ENCODE measurements at regions not wholly inside any gene's neighbourhood (a gene's known extent, or its start where the extent isn't known, plus 50 kb on each side); places are given as distances from the start of the nearest gene placed in this dataset.
"Not testable (repeated sequence)": the region's sequence is repeated elsewhere in the genome, so short reads cannot be mapped to it uniquely, and the experiment has no call there.

- H3K4me3 ChIP-seq; H3K36me3 ChIP-seq; H3K4me1 ChIP-seq; H3K27ac ChIP-seq (replicated peaks in 1 of 4); H3K9me3 ChIP-seq; H3K27me3 ChIP-seq; intact Hi-C loops (cut with DNase I); DNase-seq (ENCODE audit: extremely low spot score): not testable (repeated sequence)
- WGBS = 100% methylated on average over 1 of the region's 4 CpGs
Measured at GRCh38 chr16:34001961-34002360, 542.5 kb downstream of the TP53TG3F start.

DNA sequence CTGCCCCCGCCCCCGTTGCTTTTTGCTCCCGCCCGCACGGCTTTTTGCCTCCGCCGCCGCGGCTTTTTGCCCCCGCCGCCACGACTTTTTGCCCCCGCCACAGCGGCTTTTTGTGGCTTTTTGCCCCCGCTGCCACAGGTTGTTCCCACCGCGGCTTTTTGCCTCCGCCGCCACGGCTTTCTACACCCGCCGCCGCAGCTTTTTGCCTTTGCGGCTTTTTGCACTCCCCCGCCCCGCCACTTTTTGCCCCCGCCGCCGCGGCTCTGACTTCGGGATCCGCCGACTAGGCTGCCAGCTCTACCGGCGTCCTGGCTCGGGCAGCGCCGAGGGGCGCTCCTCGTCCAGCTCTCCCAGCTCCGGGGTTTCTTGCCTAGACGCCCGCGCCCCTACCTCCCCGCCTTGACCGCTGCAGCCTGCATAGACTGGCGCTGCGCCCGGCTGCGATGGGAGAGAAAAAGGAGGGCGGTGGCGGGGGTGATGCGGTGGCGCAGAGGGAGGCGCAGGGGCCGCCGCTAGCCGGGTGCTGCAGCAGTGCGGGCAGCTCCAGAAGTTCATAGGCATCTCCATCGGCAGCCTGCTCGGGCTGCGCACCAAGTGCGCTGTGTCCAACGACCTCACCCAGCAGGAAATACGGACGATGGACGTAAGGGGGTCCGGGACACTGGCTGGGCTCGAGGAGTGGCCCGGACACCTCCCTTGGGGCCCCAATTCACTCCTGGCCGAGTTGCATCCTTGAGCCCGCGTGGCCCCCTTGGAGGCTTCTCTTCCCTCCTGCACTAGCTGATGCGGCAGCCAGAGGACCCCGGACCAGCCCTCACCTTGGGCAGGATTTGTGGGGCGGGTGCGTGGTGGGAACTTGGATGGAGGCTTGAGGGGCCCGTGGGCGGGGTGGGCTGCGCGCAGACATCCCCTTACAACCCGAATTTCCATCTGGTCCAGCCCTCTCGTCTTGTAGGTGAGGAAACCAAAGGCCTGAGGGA lies 555.7 kb downstream of the TP53TG3F start:
- H3K27me3 ChIP-seq = peaks cover 0 to 19% (median 0%) of the 10 kb centered on the region in 4 donors
- H3K4me1 ChIP-seq; intact Hi-C loops (cut with DNase I); H3K36me3 ChIP-seq; H3K9me3 ChIP-seq; H3K4me3 ChIP-seq; H3K27ac ChIP-seq (replicated peaks in 1 of 4); DNase-seq (ENCODE audit: extremely low spot score): not testable (repeated sequence)
- WGBS = 58% methylated on average over 50 of the region's 83 CpGs

GRCh38 chr16:34018277-34018676 lies 558.9 kb downstream of the TP53TG3F start:
- intact Hi-C loops (cut with DNase I); DNase-seq (ENCODE audit: extremely low spot score); H3K27ac ChIP-seq (replicated peaks in 1 of 4); H3K4me3 ChIP-seq; H3K36me3 ChIP-seq; H3K9me3 ChIP-seq; H3K4me1 ChIP-seq: not testable (repeated sequence)
- H3K27me3 ChIP-seq = peaks cover 0 to 19% (median 0%) of the 10 kb centered on the region in 4 donors

DNA sequence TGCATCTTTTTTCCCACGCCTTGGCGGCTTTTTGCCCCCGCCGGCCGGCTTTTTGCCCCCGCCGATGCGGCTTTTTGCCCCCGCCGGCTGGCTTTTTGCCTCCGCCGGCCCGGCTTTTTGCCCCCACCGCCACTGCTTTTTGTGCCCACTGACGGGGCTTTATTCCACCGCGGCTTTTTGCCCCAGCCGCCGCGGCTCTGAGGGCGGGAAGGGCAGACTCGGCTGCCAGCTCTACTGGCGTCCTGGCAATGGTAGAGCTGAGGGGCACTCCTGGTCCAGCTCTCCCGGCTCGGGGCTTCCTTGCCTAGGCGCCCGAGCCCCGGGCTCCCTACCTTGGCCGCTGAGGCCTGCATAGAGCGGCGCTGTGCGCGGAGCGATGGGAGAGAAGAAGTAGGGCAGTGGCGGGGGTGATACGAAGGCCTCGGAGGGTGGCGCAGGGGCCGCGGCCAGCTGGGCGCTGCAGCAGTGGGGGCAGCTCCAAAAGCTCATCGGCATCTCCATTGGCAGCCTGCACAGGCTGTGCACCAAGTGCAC lies 591.4 kb downstream of the TP53TG3F start:
- TF ChIP-seq POLR2AphosphoS5 (IDR thresholded peaks at IDR 0.05) = no peak
- no peak for TF ChIP-seq POLR2A (IDR thresholded peaks at IDR 0.05; ENCODE audit: low read depth)
- TF ChIP-seq EP300 (IDR thresholded peaks at IDR 0.05) = no peak
- no peak for TF ChIP-seq CTCF (IDR thresholded peaks at IDR 0.05)
- no peaks in the 10 kb centered on the region for H3K4me1 ChIP-seq
- no peaks in the 10 kb centered on the region for H3K36me3 ChIP-seq
- H3K27ac ChIP-seq (replicated peaks in 1 of 4) = no peak overlapping the region
- H3K4me3 ChIP-seq = no peak overlapping the region
- intact Hi-C loops (cut with DNase I) = no loop called here
- H3K27me3 ChIP-seq = peaks cover 0 to 25% (median 0%) of the 10 kb centered on the region in 4 donors
- H3K9me3 ChIP-seq = peaks cover 0 to 27% (median 14%) of the 10 kb centered on the region in 4 donors
- no peak for DNase-seq (ENCODE audit: extremely low spot score)
- WGBS = 62% methylated on average over 39 of the region's 42 CpGs

GRCh38 chr16:34054137-34054536 lies 594.7 kb downstream of the TP53TG3F start:
- intact Hi-C loops (cut with DNase I) = no loop called here

More at GRCh38 chr16:34054137-34054536, 594.7 kb downstream of the TP53TG3F start:
- TF ChIP-seq CTCF (IDR thresholded peaks at IDR 0.05) (no peak), POLR2A (IDR thresholded peaks at IDR 0.05; ENCODE audit: low read depth) (no peak), POLR2AphosphoS5 (IDR thresholded peaks at IDR 0.05) (no peak), EP300 (IDR thresholded peaks at IDR 0.05) (no peak)
- Histone ChIP-seq H3K9me3 (peaks cover 0 to 27% (median 14%) of the 10 kb centered on the region in 4 donors), H3K27me3 (peaks cover 0 to 25% (median 0%) of the 10 kb centered on the region in 4 donors), H3K36me3 (no peaks in the 10 kb centered on the region), H3K4me1 (no peaks in the 10 kb centered on the region), H3K27ac (replicated peaks in 1 of 4) (no peak overlapping the region), H3K4me3 (no peak overlapping the region)
- 68% methylated on average over 3 of the region's 3 CpGs for WGBS
- DNase-seq (ENCODE audit: extremely low spot score) = no peak
